ENCODE measurements at regions not wholly inside any gene's neighbourhood (a gene's known extent, or its start where the extent isn't known, plus 50 kb on each side); places are given as distances from the start of the nearest gene placed in this dataset.

- no peak overlapping the region for H3K4me3 ChIP-seq (ENCODE audit: low read depth in 1 of 2, low read length in 2 of 2)
- peak overlapping the region; percentile 4; the same call in 1 of the 2 replicates for H2AFZ ChIP-seq (ENCODE audit: low read depth, low read length)
- no peak overlapping the region for H3K27ac ChIP-seq (ENCODE audit: low read length)
- H3K36me3 ChIP-seq (ENCODE audit: insufficient read depth, low read length), result no peaks in the 10 kb centered on the region
- H3K4me1 ChIP-seq (ENCODE audit: insufficient read depth, low read length), result peaks cover 22% of the 10 kb centered on the region
- no peaks in the 10 kb centered on the region for H3K79me2 ChIP-seq (ENCODE audit: insufficient read depth, low read length)
- H3K9me3 ChIP-seq (ENCODE audit: insufficient read depth, low read length, severe bottlenecking), result no peaks in the 10 kb centered on the region
- no peaks in the 10 kb centered on the region for H4K20me1 ChIP-seq (ENCODE audit: insufficient read depth, low read length)
- TF ChIP-seq EZH2 (IDR thresholded peaks at IDR 0.05; ENCODE audit: borderline replicate concordance, low read depth, low read length, severe bottlenecking) (no peak), CTCF (IDR thresholded peaks at IDR 0.05; ENCODE audit: borderline replicate concordance, extremely low read depth, low read length, poor library complexity, severe bottlenecking) (no peak)
- H3K4me2 ChIP-seq (ENCODE audit: insufficient read depth, low read length), result no peak overlapping the region
- no peak overlapping the region for H3K9ac ChIP-seq (ENCODE audit: low read depth, low read length)
- ATAC-seq (ENCODE audit: insufficient read depth, low read depth) (no peak), DNase-seq (no peak)
- H3K27me3 ChIP-seq (ENCODE audit: insufficient read depth, low read length, poor library complexity), result no peaks in the 10 kb centered on the region
Measured at GRCh38 chr6:166010136-166010960, 157.3 kb downstream of the TBXT start.

DNA sequence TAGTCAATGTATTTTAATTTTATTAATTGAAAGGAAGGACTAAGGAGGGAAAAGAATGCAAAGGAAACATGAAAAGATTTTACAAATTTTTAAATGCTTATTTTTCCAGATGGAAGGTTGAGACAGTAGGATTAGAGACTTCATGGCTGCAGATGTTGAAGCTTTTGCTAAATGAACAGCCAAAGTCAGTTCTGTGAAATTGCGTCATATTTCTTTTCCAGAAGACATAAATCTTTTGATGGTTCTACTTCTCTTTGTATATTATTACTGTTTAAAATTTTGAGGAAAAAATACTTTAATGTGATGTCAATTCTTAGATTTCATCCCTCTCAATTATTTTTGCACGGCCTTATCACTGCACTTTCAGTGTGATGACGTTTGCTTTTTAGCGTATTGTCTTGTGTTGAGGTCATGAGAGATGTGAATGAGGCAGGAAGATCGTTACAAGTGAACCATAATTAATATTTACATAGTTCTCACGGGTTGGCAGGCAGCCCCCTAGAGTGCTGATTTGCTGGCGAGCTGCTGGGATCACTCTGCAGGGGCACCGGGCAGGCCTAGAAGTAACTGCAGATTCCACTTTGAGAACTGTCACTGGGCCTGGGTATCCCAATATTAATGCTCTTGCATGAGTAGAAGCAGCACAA is 158.1 kb downstream of the TBXT start:
- Histone ChIP-seq H3K4me3 (ENCODE audit: low read depth in 1 of 2, low read length in 2 of 2) (no peak overlapping the region), H3K4me2 (ENCODE audit: insufficient read depth, low read length) (no peak overlapping the region), H3K9me3 (ENCODE audit: insufficient read depth, low read length, severe bottlenecking) (no peaks in the 10 kb centered on the region), H3K27me3 (ENCODE audit: insufficient read depth, low read length, poor library complexity) (no peaks in the 10 kb centered on the region), H3K36me3 (ENCODE audit: insufficient read depth, low read length) (no peaks in the 10 kb centered on the region), H3K4me1 (ENCODE audit: insufficient read depth, low read length) (peaks cover 30% of the 10 kb centered on the region), H3K27ac (ENCODE audit: low read length) (no peak overlapping the region), H3K79me2 (ENCODE audit: insufficient read depth, low read length) (no peaks in the 10 kb centered on the region), H3K9ac (ENCODE audit: low read depth, low read length) (no peak overlapping the region), H2AFZ (ENCODE audit: low read depth, low read length) (no peak overlapping the region), H4K20me1 (ENCODE audit: insufficient read depth, low read length) (no peaks in the 10 kb centered on the region)
- ATAC-seq (ENCODE audit: insufficient read depth, low read depth), result no peak
- TF ChIP-seq CTCF (IDR thresholded peaks at IDR 0.05; ENCODE audit: borderline replicate concordance, extremely low read depth, low read length, poor library complexity, severe bottlenecking), result no peak
- TF ChIP-seq EZH2 (IDR thresholded peaks at IDR 0.05; ENCODE audit: borderline replicate concordance, low read depth, low read length, severe bottlenecking), result no peak
- DNase-seq, result no peak

DNA sequence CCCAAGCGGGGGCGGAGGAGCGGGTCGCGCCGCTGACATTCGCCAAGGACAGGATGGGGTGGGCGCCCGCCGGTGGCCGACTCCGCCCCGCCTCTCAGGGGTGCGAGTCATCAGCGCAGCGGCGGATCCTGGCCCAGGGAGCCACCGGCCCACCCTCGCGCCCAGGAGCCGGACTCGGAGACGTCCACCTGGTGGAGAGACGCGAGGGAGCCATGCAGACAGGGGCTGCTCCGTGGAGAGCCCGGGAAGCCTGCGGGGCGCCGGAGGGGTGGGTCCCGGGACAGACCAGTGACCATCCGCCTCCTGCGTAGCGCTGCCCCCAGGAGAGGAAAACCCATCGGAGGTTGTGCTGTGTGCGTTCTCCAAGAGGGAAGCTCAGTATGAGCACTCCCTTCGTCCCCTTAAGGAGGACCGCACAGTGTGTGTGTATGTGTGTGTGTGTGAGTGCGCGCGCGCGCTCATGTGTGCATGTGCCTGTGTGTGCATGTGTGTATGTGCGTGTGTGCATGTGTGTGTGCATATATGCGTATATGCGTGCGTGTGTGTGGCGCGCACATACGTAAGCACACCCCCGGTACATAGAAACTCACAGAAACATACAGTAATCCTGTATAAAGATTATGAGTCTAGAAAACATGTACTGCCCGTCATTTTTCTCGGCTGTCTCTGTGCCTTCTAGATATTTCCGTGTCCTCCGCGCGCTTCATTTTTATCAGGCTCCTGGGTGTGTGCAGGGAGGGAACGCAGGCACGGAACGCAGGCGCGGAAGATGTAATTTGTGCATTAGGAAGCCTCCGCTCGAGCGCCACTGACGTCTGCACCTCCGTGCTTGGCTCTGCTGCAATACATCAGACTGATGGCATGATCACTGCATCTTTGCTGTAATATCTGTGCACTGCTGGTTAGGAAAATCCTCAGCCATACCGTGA is 158.9 kb downstream of the TBXT start:
- H3K27ac ChIP-seq (ENCODE audit: low read length), result no peak overlapping the region

More for the DNA sequence above, 158.9 kb downstream of the TBXT start:
- H3K9me3 ChIP-seq (ENCODE audit: insufficient read depth, low read length, severe bottlenecking), result no peaks in the 10 kb centered on the region
- no peaks in the 10 kb centered on the region for H4K20me1 ChIP-seq (ENCODE audit: insufficient read depth, low read length)
- H3K4me3 ChIP-seq (ENCODE audit: low read depth in 1 of 2, low read length in 2 of 2), result no peak overlapping the region
- ATAC-seq (ENCODE audit: insufficient read depth, low read depth), result no peak
- no peak overlapping the region for H2AFZ ChIP-seq (ENCODE audit: low read depth, low read length)
- H3K27me3 ChIP-seq (ENCODE audit: insufficient read depth, low read length, poor library complexity), result no peaks in the 10 kb centered on the region
- peaks cover 33% of the 10 kb centered on the region for H3K4me1 ChIP-seq (ENCODE audit: insufficient read depth, low read length)
- no peaks in the 10 kb centered on the region for H3K36me3 ChIP-seq (ENCODE audit: insufficient read depth, low read length)
- TF ChIP-seq CTCF (IDR thresholded peaks at IDR 0.05; ENCODE audit: borderline replicate concordance, extremely low read depth, low read length, poor library complexity, severe bottlenecking) (no peak), EZH2 (IDR thresholded peaks at IDR 0.05; ENCODE audit: borderline replicate concordance, low read depth, low read length, severe bottlenecking) (no peak)
- no peak overlapping the region for H3K4me2 ChIP-seq (ENCODE audit: insufficient read depth, low read length)
- no peak for DNase-seq
- H3K79me2 ChIP-seq (ENCODE audit: insufficient read depth, low read length), result no peaks in the 10 kb centered on the region
- H3K9ac ChIP-seq (ENCODE audit: low read depth, low read length), result no peak overlapping the region

All from DND-41 (cell line).